Ishikawa (cell line): ENCODE measurements at regions not wholly inside any gene's neighbourhood (a gene's known extent, or its start where the extent isn't known, plus 50 kb on each side); places are given as distances from the start of the nearest gene placed in this dataset.

Experiments
- CEBPB ChIP-seq: IDR thresholded peaks from 2 replicates; pipeline ENCODE4 v1.6.1; 2012
- CREB1 ChIP-seq: IDR thresholded peaks from 2 replicates; pipeline ENCODE4 v1.6.1; 2012; ENCODE audit warnings: low read depth
- EGR1 ChIP-seq: IDR thresholded peaks from 2 replicates; pipeline ENCODE4 v1.6.1; 2012
- EP300 ChIP-seq: IDR thresholded peaks from 2 replicates; pipeline ENCODE4 v1.6.1; 2012; ENCODE audit warnings: borderline replicate concordance
- FOXM1 ChIP-seq: IDR thresholded peaks from 2 replicates; pipeline ENCODE4 v1.6.1; 2012; ENCODE audit warnings: low read depth, borderline replicate concordance
- MAX ChIP-seq: IDR thresholded peaks from 2 replicates; pipeline ENCODE4 v1.6.1; 2012
- NFIC ChIP-seq: IDR thresholded peaks from 2 replicates; pipeline ENCODE4 v1.6.1; 2012
- RAD21 ChIP-seq: IDR thresholded peaks from 2 replicates; pipeline ENCODE4 v1.6.1; 2012; ENCODE audit warnings: low read depth
- TAF1 ChIP-seq: IDR thresholded peaks from 2 replicates; pipeline ENCODE4 v1.6.1; 2012; ENCODE audit warnings: low read depth, mild to moderate bottlenecking
- TCF12 ChIP-seq: IDR thresholded peaks from 2 replicates; pipeline ENCODE4 v1.6.1; 2012; ENCODE audit warnings: low read depth
- TEAD4 ChIP-seq: IDR thresholded peaks from 2 replicates; pipeline ENCODE4 v1.6.1; 2012
- USF1 ChIP-seq: IDR thresholded peaks from 2 replicates; pipeline ENCODE4 v1.6.1; 2012
- YY1 ChIP-seq: IDR thresholded peaks from 2 replicates; pipeline ENCODE4 v1.6.1; 2012; ENCODE audit warnings: low read depth
- TF ChIP-seq, protein P1 (sequence below): IDR thresholded peaks from 2 replicates; pipeline ENCODE4 v1.6.1; 2012; ENCODE audit warnings: low read depth, mild to moderate bottlenecking

GRCh38 chr19:46958532-46958931, 61.1 kb upstream of the NPAS1 start:
- TF ChIP-seq CEBPB (no peak), CREB1 (no peak), RAD21 (no peak), MAX (0 out of 2 replicates have a peak, but pooled peaks have one; percentile 25), EP300 (no peak), TAF1 (no peak), TCF12 (no peak), FOXM1 (no peak), YY1 (no peak), USF1 (no peak), TEAD4 (no peak), EGR1 (no peak), NFIC (no peak)
- TF ChIP-seq, protein P1, sequence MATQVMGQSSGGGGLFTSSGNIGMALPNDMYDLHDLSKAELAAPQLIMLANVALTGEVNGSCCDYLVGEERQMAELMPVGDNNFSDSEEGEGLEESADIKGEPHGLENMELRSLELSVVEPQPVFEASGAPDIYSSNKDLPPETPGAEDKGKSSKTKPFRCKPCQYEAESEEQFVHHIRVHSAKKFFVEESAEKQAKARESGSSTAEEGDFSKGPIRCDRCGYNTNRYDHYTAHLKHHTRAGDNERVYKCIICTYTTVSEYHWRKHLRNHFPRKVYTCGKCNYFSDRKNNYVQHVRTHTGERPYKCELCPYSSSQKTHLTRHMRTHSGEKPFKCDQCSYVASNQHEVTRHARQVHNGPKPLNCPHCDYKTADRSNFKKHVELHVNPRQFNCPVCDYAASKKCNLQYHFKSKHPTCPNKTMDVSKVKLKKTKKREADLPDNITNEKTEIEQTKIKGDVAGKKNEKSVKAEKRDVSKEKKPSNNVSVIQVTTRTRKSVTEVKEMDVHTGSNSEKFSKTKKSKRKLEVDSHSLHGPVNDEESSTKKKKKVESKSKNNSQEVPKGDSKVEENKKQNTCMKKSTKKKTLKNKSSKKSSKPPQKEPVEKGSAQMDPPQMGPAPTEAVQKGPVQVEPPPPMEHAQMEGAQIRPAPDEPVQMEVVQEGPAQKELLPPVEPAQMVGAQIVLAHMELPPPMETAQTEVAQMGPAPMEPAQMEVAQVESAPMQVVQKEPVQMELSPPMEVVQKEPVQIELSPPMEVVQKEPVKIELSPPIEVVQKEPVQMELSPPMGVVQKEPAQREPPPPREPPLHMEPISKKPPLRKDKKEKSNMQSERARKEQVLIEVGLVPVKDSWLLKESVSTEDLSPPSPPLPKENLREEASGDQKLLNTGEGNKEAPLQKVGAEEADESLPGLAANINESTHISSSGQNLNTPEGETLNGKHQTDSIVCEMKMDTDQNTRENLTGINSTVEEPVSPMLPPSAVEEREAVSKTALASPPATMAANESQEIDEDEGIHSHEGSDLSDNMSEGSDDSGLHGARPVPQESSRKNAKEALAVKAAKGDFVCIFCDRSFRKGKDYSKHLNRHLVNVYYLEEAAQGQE: no peak
